HG02678 (cell line): ENCODE measurements at regions not wholly inside any gene's neighbourhood (a gene's known extent, or its start where the extent isn't known, plus 50 kb on each side); places are given as distances from the start of the nearest gene placed in this dataset.

Experiments
- ATAC-seq: cut with Tn5 transposase; IDR thresholded peaks from one replicate; pipeline ENCODE4 v1.9.1; 2021; ENCODE audit warnings: mild to moderate bottlenecking, moderate library complexity; ENCODE audit not compliant: unreplicated experiment

- no peak for ATAC-seq
These were observed 550.1 kb upstream of the DCC start for GRCh38 chr18:51789871-51790270.

GRCh38 chr18:51801514-51801913 lies 538.5 kb upstream of the DCC start:
- no peak for ATAC-seq

DNA sequence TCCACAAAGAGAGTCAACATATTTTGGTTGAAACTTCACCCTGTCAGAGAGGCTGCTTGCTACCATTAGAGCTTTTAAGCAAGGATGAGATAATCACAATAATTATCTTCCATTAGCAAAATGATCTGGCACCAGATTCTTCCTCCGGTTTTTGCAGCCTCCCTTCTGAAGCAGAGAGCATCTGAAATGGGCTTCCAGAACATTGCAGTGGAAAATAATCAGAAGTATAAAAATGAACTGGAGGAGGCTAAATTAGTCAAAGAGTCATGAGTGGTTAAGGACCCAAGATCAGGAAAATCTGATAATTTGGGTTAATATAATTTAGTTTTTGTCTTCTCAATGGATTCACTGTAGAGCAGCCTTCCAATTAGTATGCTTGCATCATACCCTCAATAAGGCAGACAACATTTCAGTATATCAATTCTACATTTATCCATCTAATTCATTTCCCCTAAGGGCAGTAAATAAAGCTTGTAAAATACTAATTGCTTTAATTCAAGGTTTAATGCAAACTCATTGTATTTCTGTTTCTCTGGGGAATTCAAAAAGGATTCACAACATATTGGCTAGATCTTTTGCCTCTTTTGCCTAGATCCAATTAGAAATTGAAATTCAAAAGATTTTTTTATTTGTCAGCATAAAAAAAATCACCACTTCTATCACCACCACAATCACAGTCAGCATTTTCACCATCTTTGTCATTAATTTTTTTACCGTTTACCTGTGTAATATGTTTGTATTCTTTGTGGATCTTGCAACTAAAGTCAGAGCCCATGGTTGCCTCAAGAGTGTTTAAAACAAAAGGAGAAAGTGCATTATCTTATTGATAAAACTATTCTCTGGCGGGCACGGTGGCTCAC lies 537.2 kb upstream of the DCC start:
- ATAC-seq, result no peak

GRCh38 chr18:51807336-51807735 lies 532.7 kb upstream of the DCC start:
- ATAC-seq, result no peak

DNA sequence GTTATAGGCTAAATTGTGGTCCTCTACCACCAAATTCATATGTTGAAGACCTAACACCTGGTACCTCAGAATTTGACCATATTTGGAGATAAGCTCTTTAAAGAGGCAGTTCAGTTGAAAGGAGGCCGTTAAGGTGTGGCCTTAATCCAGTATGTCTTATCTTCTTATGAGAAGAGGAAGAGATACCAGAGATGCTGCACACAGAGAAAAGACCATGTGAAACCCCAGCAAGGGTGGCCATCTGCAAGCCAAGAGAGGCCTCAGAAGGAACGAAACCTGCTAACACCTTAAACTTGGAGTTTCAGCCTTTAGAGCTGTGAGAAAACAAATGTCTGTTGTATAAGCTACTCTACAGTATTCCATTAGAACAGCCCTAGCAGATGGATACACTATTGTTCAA lies 528.1 kb upstream of the DCC start:
- ATAC-seq, result no peak

DNA sequence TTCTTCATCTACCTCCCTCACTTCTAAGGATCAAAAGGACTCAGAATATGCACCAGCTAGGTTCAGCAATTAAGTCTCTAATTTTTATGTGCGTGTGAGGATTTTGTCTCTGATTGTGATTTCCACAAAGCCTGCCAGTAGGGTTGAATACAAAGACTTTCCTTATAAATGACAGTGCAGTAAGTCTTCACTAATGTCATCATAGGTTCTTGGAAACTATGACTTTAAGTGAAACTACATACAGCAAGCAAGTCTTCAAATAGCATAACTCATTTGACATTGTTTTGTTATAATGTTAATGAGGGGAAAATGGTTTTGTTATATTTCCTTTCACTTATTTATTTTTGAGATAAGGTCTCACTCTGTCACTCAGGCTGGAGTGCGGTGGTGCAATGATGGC lies 526.3 kb upstream of the DCC start:
- no peak for ATAC-seq

- no peak for ATAC-seq
These were observed 518.4 kb upstream of the DCC start for GRCh38 chr18:51821610-51822009.

DNA sequence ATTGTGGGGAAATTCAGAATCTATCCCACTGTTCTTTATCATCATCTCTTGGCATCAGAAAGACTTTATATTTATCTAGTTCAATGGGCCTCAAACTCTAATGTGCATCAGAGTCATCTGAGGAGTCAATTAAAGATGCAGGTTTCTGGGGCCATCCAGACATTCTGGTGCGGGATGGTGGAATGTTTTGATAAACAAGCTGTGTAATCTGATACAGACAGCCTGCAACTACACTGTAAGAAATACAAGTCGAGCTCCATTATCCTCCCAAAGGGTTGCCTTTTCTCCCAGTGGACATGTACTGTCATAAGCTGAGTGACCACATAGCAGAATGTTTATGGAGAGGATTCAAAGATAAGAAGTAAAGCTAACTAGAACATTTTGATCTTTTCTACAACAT lies 515.3 kb upstream of the DCC start:
- ATAC-seq, result no peak

DNA sequence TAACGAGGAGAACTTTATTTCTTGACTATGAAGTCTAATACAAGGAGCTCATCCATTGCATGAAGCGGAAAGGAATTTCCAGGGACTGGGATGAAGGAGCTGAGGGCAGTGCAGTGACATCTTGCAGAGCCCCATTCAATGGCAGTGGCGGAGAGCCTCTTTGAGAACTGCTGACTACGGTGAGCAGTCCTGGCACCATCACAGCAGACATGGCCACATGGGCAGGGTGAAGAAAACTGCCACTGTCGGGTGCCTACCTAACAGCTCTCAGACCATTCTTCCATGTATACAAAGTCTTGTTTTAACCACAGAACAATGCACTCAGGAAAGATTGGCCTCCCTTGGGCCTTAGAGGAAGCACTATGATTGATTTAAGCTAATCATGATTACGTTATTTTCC lies 506.1 kb upstream of the DCC start:
- no peak for ATAC-seq

DNA sequence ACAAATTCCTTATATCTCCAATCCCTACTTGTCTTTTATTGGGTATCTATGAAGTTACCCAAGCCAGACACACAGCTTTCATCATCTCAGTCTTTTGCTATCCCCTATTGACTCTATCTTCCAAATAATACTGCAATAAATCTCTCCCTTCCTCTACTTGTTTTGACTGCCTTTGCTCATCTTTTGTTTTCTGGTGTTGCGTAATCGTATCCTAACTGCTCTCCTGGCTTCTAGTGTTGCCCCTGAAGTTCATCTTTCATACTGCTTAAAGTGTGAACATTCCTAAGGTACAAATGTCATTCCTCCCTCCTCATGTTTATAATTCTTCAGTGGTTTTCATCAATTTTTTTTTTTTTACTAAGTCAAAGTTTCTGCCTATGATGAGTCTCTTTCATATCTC lies 491.3 kb upstream of the DCC start:
- ATAC-seq, result no peak

GRCh38 chr18:51852681-51853080 lies 487.3 kb upstream of the DCC start:
- ATAC-seq, result no peak

DNA sequence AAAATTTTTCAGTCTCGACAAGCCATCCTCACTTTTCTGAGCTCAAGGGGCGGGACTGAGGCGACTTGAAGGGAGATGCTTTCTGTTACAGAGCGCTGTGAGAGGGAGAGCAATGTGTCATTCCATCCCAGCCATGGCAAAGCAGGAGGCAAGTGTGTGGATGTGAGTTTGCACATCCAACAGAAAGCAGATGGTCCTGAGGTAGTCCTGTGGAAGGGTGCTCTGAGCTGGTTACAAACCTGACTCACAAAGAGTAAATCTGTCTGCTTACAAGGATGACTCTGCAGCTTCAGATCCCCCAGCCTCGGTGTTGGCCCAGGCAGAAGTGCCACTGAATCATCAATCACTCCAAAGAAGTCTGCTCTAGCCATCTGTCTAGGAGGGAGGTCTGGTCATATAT lies 482.0 kb upstream of the DCC start:
- ATAC-seq, result no peak

GRCh38 chr18:51861046-51861445 lies 479.0 kb upstream of the DCC start:
- no peak for ATAC-seq

DNA sequence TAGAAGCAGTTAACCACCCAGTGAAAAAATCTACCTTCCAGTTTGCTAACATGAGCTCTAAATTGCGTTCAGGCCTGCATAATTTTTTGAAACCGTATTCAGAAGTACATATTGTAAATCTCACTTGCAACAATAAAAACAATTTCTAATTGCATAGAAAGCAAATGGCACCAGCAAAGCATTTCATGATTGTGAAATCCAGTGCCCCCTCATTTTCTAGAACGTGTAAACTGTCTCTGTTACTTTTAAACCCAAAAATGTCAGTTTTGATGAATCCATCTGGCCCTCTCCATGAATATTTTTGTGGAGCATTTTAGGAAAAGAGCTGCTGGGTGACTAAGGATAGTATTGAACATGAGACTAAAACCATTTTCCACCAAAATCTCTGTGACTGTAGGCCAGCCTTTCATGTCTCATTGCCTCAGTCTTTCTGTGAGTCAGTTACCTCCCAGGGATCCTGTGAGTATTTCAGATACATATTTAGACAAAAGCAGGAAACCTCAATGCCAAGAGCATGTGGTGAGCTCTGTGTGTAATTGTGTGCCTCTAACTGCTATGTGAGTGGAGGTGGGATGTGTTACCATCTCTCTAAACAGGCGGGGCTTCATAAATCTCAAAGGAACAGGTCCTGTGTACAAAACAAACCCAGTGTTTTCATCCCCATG lies 477.8 kb upstream of the DCC start:
- ATAC-seq, result no peak

DNA sequence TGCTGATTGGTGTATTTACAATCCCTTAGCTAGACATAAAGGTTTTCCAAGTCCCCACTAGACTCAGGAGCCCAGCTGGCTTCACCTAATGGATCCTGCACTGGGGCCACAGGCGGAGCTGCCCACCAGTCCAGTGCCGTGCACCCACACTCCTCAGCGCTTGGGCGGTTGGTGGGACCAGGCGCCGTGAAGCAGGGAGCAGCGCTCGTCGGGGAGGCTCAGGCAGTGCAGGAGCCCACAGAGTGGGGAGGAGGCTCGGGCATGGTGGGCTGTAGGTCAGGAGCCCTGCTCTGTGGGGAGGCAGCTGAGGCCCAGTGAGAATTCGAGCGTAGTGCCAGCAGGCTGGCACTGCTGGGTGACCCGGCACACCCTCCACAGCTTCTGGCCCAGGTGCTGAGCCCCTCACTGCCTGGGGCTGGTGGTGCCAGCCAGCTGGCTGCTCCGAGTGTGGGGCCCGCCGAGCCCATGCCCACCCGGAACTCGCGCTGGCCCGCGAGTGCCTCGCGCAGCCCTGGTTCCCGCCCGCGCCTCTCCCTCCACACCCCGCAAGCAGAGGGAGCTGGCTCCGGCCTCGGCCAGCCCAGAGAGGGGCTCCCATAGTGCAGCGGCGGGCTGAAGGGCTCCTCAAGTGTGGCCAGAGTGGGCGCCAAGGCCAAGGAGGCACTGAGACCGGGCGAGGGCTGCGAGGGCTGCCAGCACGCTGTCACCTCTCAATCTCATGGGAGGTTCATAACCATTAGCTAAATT lies 475.6 kb upstream of the DCC start:
- ATAC-seq, result no peak

GRCh38 chr18:51865538-51865937 lies 474.5 kb upstream of the DCC start:
- ATAC-seq, result no peak

DNA sequence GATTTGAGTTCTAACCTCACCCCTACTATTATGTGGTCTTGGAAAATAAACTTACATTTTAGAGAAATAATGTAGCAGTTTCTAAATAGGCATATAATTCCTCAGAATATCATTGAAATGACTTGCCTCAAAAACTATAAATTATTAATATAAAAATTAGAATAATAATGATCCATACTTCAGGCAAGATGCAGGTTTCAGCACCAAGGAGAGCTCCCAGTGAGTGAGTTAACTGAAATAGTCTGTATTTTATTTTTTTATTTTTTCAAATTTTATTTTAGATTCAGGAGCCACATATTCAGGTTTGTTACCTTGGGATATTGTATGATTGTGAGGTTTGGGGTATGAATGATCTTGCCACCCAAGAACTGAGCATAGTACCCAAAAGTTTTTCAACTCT lies 472.2 kb upstream of the DCC start:
- no peak for ATAC-seq

GRCh38 chr18:51878724-51879123 lies 461.3 kb upstream of the DCC start:
- no peak for ATAC-seq

GRCh38 chr18:51879329-51879728 lies 460.7 kb upstream of the DCC start:
- no peak for ATAC-seq

GRCh38 chr18:51881394-51881793 lies 458.6 kb upstream of the DCC start:
- ATAC-seq, result no peak

- no peak for ATAC-seq
These were observed 456.0 kb upstream of the DCC start for GRCh38 chr18:51884039-51884438.

DNA sequence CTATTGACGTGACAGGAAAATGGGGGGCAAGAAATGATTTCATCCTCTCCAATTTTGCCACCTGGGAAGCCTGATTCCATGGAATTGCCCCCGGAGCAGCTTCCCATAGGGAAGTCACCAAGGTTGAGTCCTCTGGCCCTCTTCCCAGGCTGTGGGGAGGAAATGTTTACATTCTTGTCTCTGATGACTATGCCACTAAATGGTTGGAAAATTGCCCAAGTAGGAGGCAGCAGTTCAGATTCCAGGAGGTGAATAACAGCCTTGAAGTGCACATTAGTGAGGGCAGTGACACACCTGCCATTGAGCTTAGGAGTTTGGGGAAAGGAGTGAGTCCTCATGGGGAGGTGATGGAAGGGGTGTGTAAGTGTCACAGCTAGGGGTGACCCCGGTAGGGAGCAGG lies 449.2 kb upstream of the DCC start:
- ATAC-seq, result no peak
